Neural progenitor cell (in vitro differentiated cells): ENCODE measurements at regions not wholly inside any gene's neighbourhood (a gene's known extent, or its start where the extent isn't known, plus 50 kb on each side); places are given as distances from the start of the nearest gene placed in this dataset.

Experiments used
- CTCF ChIP-seq: fragments of 200-600 bp; sonication (generic); IDR thresholded peaks from 2 replicates; pipeline ENCODE4 v1.5.1; 2017; ENCODE audit warnings: antibody characterized with exemption, mild to moderate bottlenecking
- EZH2 ChIP-seq: fragments of 200-600 bp; sonication (generic); IDR thresholded peaks from 2 replicates; pipeline ENCODE4 v1.6.1; 2017; ENCODE audit warnings: antibody characterized with exemption, mild to moderate bottlenecking, moderate library complexity
- EZH2phosphoT487 ChIP-seq: fragments of 200-600 bp; sonication (generic); IDR thresholded peaks from 2 replicates; pipeline ENCODE4 v1.6.1; 2017; ENCODE audit warnings: antibody characterized with exemption

- TF ChIP-seq CTCF (no peak), EZH2phosphoT487 (no peak), EZH2 (no peak)
These were observed 811.1 kb downstream of the CDH9 start for GRCh38 chr5:26227245-26227644.
